ENCODE measurements at regions not wholly inside any gene's neighbourhood (a gene's known extent, or its start where the extent isn't known, plus 50 kb on each side); places are given as distances from the start of the nearest gene placed in this dataset.

DNA sequence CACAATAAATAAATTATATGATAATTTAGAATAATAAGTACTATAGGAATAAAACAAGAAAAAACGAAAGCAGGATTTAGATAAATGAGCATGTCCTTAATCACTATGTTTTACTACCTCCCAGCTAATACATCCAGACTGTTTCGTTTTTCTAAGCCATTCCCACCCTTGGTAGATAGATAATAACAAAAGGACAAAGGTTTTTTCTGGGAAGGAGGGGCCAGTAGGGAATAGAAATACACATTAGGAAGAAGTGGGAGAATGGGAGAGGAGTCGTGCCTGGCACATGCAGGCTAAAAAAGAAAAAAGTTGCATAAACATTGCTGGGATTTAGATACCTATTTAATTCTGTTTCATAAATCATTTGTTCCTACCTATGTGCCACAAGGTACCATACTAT, 97.1 kb downstream of the MTX3 start:
- TF ChIP-seq CTCF (IDR thresholded peaks at IDR 0.05) (no peak), EZH2 (IDR thresholded peaks at IDR 0.05) (no peak), EZH2phosphoT487 (IDR thresholded peaks at IDR 0.05) (no peak)
